ENCODE measurements at regions not wholly inside any gene's neighbourhood (a gene's known extent, or its start where the extent isn't known, plus 50 kb on each side); places are given as distances from the start of the nearest gene placed in this dataset.

- TF ChIP-seq EZH2phosphoT487 (IDR thresholded peaks at IDR 0.05; ENCODE audit: low read depth): no peak
- TF ChIP-seq, protein P1, sequence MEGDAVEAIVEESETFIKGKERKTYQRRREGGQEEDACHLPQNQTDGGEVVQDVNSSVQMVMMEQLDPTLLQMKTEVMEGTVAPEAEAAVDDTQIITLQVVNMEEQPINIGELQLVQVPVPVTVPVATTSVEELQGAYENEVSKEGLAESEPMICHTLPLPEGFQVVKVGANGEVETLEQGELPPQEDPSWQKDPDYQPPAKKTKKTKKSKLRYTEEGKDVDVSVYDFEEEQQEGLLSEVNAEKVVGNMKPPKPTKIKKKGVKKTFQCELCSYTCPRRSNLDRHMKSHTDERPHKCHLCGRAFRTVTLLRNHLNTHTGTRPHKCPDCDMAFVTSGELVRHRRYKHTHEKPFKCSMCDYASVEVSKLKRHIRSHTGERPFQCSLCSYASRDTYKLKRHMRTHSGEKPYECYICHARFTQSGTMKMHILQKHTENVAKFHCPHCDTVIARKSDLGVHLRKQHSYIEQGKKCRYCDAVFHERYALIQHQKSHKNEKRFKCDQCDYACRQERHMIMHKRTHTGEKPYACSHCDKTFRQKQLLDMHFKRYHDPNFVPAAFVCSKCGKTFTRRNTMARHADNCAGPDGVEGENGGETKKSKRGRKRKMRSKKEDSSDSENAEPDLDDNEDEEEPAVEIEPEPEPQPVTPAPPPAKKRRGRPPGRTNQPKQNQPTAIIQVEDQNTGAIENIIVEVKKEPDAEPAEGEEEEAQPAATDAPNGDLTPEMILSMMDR (IDR thresholded peaks at IDR 0.05; ENCODE audit: low read depth, low read length): no peak
- Histone ChIP-seq H3K4me2 (ENCODE audit: low read length) (no peak overlapping the region), H4K20me1 (ENCODE audit: insufficient read depth, low read length) (no peaks in the 10 kb centered on the region), H3K36me3 (replicated peaks; ENCODE audit: low read depth, low read length) (no peaks in the 10 kb centered on the region), H3K27me3 (ENCODE audit: low read depth, low read length) (no peaks in the 10 kb centered on the region), H3K9ac (ENCODE audit: low read length) (no peak overlapping the region), H3K4me1 (ENCODE audit: low read length) (no peaks in the 10 kb centered on the region), H3K4me3 (ENCODE audit: low read length) (no peak overlapping the region), H3K27ac (ENCODE audit: low read length) (no peak overlapping the region), H2AFZ (ENCODE audit: low read depth, low read length) (no peak overlapping the region), H3K9me3 (ENCODE audit: insufficient read depth, low read length) (no peaks in the 10 kb centered on the region), H3K79me2 (ENCODE audit: low read length) (no peaks in the 10 kb centered on the region)
These were observed 239.5 kb downstream of the GXYLT1 start for GRCh38 chr12:41905073-41905758.

DNA sequence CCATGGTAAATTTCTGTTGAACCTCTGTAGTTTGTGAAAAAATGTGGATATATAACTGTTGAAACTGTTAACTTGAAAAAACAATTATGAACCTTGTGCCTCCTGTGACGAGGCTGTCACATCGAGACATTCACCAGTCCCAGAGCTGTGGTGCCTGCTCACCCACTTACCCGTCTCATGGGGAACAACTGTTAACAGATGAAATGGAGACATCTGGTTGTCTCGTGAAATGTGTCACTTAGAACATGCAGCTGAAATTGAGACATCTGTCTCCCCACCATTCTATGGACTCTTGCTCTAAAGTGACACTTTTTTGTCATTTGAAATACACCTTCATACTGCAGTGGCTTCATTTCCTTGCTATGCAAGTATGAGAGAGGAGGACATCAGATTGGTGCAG lies 240.6 kb downstream of the GXYLT1 start:
- H3K9me3 ChIP-seq (ENCODE audit: insufficient read depth, low read length): no peaks in the 10 kb centered on the region
- no peaks in the 10 kb centered on the region for H3K27me3 ChIP-seq (ENCODE audit: low read depth, low read length)
- no peaks in the 10 kb centered on the region for H3K4me1 ChIP-seq (ENCODE audit: low read length)
- H3K79me2 ChIP-seq (ENCODE audit: low read length): no peaks in the 10 kb centered on the region
- H2AFZ ChIP-seq (ENCODE audit: low read depth, low read length): no peak overlapping the region
- H4K20me1 ChIP-seq (ENCODE audit: insufficient read depth, low read length): no peaks in the 10 kb centered on the region
- no peak overlapping the region for H3K27ac ChIP-seq (ENCODE audit: low read length)
- H3K4me2 ChIP-seq (ENCODE audit: low read length): no peak overlapping the region
- H3K36me3 ChIP-seq (replicated peaks; ENCODE audit: low read depth, low read length): no peaks in the 10 kb centered on the region
- H3K9ac ChIP-seq (ENCODE audit: low read length): no peak overlapping the region
- TF ChIP-seq EZH2phosphoT487 (IDR thresholded peaks at IDR 0.05; ENCODE audit: low read depth): no peak
- TF ChIP-seq, protein P1 (IDR thresholded peaks at IDR 0.05; ENCODE audit: low read depth, low read length): no peak
- H3K4me3 ChIP-seq (ENCODE audit: low read length): no peak overlapping the region

GRCh38 chr12:41903014-41903708 lies 241.5 kb downstream of the GXYLT1 start:
- Histone ChIP-seq H3K27ac (ENCODE audit: low read length) (no peak overlapping the region), H4K20me1 (ENCODE audit: insufficient read depth, low read length) (no peaks in the 10 kb centered on the region), H2AFZ (ENCODE audit: low read depth, low read length) (no peak overlapping the region), H3K9me3 (ENCODE audit: insufficient read depth, low read length) (no peaks in the 10 kb centered on the region), H3K4me2 (ENCODE audit: low read length) (no peak overlapping the region), H3K4me3 (ENCODE audit: low read length) (no peak overlapping the region), H3K4me1 (ENCODE audit: low read length) (no peaks in the 10 kb centered on the region), H3K9ac (ENCODE audit: low read length) (no peak overlapping the region), H3K79me2 (ENCODE audit: low read length) (no peaks in the 10 kb centered on the region), H3K36me3 (replicated peaks; ENCODE audit: low read depth, low read length) (no peaks in the 10 kb centered on the region), H3K27me3 (ENCODE audit: low read depth, low read length) (no peaks in the 10 kb centered on the region)
- TF ChIP-seq EZH2phosphoT487 (IDR thresholded peaks at IDR 0.05; ENCODE audit: low read depth): no peak
- TF ChIP-seq, protein P1 (IDR thresholded peaks at IDR 0.05; ENCODE audit: low read depth, low read length): no peak

GRCh38 chr12:41899577-41899976 lies 245.1 kb downstream of the GXYLT1 start:
- Histone ChIP-seq H4K20me1 (ENCODE audit: insufficient read depth, low read length) (no peaks in the 10 kb centered on the region), H3K27me3 (ENCODE audit: low read depth, low read length) (no peaks in the 10 kb centered on the region), H3K27ac (ENCODE audit: low read length) (no peak overlapping the region), H3K79me2 (ENCODE audit: low read length) (no peaks in the 10 kb centered on the region), H3K4me1 (ENCODE audit: low read length) (peaks cover 11% of the 10 kb centered on the region), H3K4me3 (ENCODE audit: low read length) (no peak overlapping the region), H3K36me3 (replicated peaks; ENCODE audit: low read depth, low read length) (no peaks in the 10 kb centered on the region), H2AFZ (ENCODE audit: low read depth, low read length) (no peak overlapping the region), H3K4me2 (ENCODE audit: low read length) (no peak overlapping the region), H3K9me3 (ENCODE audit: insufficient read depth, low read length) (no peaks in the 10 kb centered on the region), H3K9ac (ENCODE audit: low read length) (no peak overlapping the region)
- TF ChIP-seq, protein P1 (IDR thresholded peaks at IDR 0.05; ENCODE audit: low read depth, low read length): no peak
- TF ChIP-seq EZH2phosphoT487 (IDR thresholded peaks at IDR 0.05; ENCODE audit: low read depth): no peak
